Activated CD8-positive, alpha-beta memory T cell treated with anti-CD3 and anti-CD28 coated beads, Interleukin-2, amount 50 U/mL, for 24 hours (primary cell): ENCODE measurements at regions not wholly inside any gene's neighbourhood (a gene's known extent, or its start where the extent isn't known, plus 50 kb on each side); places are given as distances from the start of the nearest gene placed in this dataset.

ENCODE experiments used
- DNase-seq: peaks from one replicate; pipeline ENCODE4 v3.0.0-alpha.2; 2020; ENCODE audit errors: extremely low read depth

DNA sequence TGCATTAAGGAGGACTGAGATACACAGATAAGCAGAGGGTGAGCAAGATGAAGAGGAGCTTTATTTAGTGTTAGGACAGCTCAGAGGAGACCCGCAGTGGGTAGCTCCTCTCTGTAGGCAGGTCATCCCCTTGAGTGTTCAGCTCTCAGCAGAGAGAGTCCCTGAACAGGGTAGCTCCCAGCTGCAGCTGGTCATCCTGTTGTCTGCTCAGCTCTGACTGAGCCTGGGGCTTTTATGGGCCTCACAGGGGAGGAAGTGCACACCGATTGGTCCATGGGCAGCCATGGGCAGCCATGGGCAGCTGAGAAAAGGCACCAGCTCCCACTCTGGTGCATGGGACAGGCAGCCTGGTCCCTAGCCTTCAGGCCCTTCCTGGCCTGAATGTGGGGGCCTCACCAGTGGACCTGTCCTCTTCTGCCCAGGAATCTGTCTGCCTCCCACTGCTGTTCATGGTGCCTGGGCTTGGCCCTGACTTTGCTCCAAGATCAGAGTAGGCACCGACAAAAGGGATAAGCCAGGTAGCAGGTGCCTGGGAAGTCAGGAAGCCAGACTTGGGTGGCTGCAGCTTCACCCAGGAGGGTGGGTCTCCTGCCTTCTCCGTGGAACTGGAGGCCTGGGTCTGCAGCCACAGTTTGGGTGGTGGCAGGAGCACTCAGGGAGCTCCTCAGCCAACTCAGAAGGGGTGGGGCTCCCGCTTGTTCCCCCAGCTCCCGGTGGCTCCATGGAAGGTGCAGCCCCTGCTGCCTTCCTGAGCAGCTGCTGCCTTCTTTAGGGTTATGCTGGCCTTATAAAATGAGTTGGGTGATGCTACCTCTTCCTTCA lies 54.7 kb downstream of the MYEOV start:
- DNase-seq = no peak

DNA sequence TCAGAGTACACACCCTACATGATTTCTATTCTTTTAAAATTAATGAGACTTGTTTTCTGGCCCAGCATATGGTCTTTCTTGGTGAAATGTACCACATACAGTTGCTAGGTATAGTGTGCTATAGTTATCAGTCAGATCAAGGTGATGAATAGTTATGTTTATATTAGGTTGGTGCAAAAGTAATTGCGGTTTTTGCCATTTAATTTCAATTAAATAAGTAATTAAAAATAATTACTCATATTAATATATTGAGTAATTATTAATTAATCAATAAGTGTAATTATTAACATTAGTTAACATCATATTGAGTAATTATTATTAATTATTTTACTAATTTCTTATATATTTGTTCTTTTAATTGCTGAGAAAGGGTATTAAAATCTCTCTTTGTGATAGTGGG lies 56.1 kb downstream of the MYEOV start:
- no peak for DNase-seq

DNA sequence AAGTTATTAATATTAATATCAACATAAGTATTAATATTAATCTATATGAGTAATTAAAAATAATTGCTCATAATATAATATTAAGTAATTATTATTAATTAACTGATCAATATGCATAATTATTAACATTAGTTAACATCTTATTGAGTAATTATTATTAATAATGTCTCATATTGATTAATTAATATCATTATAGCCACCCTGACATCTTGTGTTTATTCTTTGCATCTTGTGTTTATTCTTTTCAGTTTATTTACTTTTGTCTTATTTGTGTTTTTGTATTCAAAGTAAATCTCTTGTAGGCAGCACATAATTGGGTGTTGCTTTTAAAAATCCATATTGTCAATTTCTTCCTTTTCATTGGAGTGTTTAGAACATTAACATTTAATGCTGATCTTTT lies 56.6 kb downstream of the MYEOV start:
- no peak for DNase-seq

DNA sequence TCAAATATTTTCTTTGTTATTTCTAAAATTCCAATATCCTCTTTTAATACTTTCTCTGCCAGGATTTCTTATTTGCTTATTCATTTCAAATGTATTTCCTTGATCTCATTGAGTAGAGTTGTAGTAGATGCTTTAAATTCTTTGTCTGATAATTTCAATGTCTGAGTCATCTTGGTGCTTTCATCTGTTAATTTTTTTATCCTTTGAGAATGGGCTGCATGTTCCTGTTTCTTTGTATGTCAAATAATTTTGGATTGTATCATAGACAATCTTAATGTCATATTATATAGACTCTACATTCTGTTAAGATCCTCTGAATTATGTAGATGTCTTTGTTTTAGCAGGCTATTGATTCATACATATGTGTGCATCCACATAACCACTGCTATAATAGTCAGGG lies 57.5 kb downstream of the MYEOV start:
- no peak for DNase-seq

DNA sequence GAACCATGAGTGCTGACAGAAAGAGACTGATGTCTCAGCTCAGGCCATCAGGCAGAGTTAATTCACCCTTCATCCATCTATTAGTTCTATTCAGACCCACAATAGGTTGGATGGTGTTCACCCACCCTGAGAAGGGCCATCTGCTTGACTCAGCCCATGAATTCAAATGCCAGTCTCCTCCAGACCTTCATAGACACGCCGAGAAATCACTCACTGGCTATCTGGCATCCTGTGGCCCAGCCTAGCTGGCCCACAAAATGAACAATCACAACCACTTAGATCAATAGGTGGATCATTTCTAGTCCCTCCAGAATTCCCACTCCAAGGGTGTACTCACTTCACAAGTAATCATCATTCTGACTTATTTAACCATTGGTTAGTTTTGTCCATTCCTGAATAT lies 58.2 kb downstream of the MYEOV start:
- no peak for DNase-seq

DNA sequence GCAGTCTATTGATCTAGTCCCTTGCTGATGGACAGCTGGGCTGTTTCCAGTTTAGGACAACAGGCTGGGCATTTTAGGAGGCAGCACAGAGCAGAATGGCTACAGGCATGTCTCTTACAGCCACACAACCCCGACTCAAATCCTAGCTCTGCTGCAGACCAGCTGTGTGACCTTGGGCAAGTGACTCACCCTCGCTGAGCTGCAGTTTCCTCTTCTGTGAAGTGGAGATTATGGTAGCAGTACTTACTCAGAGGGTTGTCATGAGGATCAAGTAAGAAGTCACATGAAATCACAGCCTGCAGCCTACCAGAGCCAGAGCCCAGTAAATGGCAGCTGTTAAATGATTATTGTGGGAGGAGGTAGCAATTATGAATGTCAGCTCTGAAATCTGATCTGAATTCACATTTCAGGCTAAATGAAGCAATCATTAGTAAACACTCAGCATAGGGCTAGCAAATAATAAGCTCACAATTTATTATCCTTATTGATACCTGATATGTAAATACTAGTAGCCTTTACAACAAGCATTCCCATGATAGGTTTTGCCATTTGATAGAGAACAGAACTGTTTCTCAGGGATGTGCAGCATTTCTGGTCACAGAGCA lies 58.9 kb downstream of the MYEOV start:
- peak; percentile 12 for DNase-seq

DNA sequence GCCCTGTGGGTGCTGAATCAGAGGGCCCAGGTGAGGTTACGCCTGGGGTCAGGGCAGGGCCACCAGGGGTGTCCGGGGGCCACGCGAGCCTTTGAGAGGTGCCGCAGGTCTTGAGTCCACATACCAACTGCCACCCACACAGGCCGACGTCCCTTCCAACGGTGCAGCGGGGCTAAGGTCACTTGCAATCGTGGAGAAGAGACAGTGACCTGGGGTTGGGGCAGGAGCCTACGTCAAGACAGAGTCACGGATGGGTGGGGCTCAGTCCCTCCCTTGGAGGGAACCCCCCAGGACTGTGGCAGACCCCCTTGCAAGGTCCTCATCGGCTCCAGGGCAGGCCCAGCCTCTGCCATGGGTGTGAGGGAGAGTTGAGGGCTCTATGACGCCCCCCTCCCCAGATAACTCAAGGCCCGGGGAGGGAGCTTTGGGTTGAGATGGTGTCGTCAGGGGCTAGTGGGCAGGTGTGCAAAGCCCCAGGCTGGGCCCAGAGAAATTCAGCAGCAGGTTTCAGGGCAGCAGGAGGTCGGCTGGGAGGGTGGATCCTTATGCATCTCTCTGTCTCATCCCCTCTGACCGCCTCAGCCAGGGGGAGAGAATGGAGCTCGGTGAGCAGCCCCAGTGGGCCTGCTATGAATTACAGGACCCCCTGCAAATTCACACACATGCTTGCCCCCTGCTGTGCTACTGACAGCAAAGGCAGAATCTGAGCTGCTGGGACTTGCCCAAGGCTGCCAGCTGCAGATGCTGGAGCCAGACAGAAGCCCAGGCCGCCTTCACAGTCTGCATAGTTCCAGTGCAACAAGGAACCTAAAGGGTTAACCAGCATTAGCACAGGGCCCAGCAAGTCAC lies 60.0 kb downstream of the MYEOV start:
- no peak for DNase-seq

DNA sequence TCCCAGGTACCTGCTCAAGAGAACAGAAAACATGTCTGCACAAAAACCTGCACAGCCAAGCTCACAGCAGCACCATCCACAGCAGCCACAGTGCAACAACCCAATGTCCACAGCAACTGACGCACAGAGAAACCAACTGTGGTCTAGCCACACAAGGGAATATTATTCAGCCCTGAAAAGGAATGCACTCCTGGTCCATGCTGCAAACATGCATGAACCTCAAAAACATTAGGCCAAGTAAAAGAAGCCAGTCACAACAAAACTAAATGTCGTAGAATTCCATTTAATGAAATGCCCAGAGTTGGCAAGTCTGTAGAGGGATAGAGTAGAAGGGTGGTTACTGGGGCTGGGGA lies 60.6 kb downstream of the MYEOV start:
- no peak for DNase-seq

DNA sequence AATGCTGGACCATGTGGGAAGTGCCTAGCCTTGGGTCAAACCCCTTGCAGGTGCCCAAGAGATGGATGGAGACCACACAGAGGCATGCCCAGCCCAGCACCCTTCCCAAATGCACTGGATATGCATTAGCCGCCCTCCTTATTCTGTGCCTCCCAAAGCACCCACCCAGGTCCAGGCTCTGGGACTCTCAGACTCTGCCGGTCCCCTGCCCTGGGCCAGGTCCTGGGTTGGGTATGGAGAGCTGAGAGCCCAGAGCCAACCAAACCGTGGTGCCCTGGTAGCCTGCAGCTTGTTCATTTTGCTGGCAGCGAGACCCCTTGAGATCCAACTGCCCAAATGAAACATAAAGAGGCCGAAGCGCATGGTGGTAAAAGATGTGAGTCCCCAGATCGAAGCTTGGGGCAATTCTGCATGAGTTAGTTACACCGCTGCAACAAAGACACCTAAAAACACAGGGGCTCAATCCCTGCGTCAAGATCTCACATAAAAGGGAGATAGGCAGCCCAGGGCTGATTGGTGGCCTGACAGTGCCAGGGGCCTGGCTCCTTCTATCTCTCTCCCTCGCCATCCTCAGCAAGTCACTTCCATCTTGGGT lies 61.5 kb downstream of the MYEOV start:
- DNase-seq = no peak

DNA sequence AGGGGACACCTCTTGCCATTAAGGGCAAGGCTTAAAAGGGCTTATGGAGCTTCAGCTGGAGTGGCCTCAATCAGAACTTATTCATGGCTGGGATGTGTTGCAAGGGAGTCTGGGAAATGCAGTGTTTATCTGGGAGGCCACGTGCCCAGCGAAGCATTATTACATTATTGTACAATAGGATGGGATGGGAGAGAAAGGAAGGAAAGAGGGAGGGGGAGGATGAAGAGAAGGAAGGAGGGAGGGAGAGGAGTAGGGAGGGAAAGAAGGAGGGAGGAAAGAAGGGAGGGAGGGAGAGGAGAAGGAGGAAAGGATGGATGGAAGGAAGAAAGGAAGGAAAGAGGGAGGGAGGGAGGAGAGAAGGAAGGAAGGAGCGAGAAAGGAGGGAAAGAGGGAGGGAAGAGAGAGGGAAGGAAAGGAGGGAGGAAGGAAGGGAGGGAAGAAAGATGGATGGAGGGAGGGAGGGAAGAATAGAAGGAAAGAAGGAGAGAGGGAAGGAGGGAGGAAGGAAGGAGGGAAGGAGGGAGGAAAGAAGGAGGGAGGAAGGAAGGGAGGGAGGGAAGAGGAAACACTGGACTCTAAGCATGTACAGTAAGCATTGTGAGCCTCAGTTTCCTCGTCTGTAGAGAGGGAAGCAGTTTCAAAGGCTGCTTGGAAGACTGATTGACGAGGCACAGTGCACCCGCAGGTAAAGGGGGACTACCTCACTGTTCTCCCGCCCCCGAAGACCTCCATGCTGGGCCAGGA lies 62.2 kb downstream of the MYEOV start:
- no peak for DNase-seq

DNA sequence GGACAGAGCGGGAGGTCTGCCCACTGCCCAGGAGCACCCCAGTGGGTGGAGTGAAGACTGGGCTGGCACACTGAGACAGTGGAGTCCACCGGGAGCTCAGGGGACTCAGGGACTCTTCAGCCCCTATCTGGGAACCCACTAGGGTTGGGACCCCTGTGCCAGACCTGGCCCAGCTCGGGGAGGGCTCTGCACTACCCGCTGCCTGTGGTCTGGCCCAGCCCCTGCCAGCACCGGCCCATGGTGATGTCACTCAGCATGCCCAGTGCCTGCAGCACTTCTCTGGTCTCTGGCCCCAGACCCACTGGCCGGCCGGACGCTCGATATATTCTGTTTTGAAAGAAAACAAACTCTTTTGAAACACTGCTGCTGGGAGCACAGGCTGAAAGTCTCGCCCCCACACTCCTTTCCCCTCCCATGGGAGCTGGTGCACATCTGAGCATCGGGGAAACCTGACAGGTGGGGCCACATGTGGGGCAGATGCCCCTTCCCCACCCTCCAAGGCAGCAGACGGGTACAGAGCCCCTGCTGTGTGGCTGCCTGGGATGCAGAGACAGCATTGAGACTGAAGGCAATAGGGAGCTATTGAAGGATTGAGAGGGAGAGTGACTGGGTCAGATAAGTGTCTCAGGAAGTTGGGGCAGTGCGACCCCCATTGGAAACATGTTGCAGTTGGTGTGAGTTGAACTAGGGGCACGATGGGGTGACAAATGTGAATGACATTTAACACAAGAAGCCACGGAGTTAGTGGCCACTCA lies 62.9 kb downstream of the MYEOV start:
- DNase-seq = no peak

DNA sequence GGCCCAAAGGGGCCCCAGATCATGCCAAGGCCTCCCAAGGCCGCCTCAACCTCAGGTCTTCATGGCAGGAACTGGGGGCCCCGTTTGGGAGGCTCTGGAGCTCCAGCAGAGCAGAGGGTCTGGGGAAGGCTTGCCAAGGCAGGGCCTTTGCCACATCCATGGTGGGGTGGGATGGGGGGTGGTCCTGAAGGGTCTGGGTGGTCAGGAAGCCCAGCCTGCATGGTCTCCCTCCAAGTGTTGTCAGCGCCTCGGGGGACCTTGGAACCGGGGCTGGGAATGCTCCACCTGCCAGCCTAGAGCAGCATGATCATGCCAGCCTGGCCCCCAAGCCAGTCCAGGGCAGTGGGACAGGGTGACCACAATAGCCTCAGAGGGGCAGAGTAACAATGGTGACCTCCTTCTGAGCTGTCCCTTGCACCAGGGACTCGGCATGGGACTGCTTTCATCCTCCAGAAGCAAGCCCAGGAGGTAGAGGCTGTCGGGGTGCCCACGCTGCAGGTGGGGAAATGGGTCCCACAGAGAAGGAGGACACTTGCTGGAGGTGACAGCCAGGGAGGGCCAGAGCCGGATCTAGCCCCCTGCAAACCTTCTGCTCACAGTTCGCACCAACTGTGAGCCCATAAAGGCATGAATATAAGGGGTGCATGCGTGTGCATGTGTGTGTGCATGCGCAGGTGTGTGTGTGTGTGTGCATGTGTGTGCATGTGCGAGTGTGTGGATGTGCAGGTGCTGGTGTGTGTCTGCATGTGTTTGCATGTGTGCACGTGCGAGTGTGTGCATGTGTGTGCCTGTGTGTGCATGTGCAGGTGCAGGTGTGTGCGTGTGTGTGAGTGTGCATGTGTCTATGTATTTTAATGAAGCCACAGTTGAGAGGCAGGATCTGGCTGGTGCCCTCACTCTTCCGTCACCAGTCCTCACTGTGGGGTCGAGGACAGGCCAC lies 63.8 kb downstream of the MYEOV start:
- DNase-seq = no peak

DNA sequence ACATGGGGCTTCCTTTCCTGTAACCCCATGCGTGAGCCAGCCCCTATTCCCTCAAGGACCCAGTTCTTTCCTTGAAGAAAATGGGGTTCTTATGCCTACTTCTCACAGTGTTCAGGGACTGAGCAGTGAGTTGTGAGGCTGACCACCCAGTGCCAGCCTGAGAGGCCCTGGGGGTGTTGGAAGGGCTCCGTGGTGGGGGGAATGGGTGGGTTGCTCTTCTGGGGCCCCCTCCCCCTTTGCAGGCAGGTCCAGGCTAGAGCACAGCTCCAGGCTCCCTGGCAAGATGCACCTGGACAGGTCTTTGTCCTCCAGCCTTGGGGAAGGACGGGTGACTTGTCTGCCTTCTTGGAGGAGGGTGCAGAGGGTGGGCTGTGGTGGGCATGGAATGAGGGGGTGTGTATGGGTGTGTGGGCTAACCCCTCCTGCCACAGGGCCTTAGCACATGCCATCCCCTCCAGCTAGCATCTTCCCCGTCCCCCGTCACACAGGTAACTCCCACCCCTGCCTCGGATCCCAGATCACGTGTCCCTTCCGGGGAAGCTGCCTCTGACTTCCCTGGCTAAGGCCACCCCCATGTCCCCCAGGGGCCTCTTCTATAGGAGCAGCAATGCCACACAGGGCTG lies 64.6 kb downstream of the MYEOV start:
- no peak for DNase-seq

DNA sequence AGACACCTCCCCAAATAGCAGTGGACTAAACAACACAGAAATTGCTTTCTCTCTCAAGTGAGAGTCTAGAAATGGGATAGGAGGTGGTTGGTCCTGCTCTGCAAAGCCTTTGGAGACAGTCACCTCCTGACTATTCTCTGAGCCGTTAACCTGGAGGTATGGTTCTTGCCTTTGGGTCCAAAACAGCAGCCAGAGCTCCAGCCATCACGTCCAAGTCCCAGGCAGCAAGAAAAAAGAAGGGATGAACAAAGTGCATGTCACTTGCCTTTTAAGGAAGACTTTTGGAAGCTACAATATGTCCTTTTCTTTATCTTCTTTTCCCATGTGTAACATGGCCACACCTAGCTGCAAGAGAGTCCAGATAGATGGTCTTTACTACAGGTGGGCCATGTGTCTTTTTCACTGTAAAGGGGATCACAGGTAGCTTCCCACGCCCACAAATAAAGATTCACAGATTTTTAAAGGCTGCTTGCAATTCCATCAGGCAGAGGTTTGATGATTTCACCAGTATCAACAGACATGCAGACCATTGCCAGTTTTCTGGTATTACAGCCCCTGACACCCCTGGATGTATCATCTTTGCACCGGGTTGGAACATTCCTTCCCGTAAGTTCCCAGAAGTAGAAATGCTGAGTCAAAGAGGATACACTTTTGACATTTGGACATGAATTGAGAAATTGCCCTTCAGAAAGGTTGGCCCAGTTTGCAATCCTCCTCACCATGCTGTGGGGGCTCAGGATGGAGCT lies 66.0 kb downstream of the MYEOV start:
- DNase-seq = no peak

DNA sequence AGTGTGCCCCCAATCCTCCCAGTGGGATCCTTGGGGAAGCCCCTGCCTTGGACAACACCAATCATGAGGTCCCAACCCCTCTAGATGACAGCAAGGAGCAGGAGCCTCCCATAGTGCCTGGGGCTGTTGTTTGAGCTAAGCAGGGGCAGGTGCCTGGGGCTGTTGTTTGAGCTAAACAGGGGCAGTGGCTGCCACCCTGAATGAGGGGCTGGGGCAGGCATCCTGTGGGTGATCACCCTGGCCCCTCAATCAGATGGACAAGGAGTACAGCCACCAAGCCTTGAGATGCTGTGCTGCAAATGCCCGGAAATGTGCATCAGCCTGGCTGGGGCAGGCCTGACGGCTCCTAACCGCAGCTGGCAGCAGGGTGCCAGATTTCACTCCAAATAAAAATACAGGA lies 66.7 kb downstream of the MYEOV start:
- DNase-seq = no peak

DNA sequence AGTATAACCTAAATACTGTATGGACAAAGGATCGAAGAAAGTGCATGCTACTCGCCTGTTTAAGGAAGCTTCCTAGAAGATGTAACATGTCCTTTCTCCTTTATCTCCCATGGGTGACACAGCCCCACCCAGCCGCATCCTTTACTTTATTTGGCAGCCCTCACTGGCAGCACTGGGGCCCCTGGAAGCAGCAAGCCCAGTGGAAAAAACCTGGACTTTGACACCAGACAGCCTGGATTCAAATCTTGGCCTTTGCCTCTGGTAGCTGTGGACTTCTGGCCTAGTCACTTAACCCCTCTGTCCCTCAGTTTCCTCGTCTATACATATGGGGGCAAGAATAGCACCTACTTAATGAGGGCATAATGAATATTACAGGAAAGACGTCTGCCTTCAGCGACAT lies 67.1 kb downstream of the MYEOV start:
- DNase-seq = no peak

DNA sequence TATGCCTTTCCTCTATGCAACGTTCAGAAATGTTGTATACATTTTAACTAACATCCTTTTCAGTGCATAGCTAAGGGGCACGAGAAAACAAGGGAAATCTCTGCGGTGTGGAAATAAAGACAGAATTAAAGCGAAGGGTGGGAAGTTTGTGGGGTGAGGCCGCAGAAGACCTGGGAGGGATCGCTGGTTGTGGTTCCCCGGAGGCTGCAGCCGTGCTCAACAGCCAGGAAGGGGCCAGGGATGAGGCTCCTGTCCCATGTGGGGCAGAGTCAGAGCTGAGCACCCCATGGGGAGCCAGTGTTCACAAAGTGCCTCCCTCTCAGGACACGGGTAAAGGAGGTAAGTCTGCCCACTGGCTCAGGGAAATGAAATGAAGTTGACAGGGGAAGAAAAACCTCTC lies 67.5 kb downstream of the MYEOV start:
- DNase-seq = no peak

DNA sequence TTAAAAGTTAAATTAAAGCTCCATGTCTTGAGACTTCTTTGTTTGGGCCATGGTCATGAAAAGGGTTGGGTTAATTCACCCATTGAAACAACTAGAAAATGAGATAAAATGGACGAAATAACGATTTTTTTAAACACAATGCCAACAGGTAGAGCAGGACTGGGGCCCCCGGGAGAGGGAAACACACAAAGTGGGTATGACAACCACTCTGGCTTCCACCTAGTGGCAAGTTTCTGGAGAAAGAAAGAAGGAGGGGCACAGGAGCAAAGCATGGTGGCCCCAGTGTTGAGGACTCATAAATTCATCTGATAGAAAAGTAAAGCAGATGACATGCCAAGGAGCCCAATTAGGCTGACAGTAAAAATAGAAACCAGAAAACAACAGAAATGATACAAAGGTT lies 68.4 kb downstream of the MYEOV start:
- no peak for DNase-seq

DNA sequence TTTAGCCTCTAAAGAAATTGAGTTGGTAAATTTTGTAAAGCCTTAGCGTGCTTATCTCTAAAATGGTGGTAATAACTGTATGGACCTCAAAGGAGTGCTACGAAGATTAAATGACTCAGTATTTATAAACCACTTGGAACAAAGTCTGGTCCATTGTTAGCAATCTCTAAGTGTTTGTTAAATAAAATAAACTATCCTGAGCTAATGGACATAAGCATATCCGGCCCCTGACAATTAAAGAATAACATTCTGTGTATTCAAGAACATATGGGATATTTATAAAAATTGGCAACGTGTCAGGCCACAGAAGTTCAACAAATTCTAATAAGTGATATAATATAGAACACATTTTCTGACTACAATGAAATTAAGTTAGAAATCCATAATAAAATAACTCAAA lies 71.0 kb downstream of the MYEOV start:
- DNase-seq = no peak
